ENCODE measurements at regions not wholly inside any gene's neighbourhood (a gene's known extent, or its start where the extent isn't known, plus 50 kb on each side); places are given as distances from the start of the nearest gene placed in this dataset.

GRCh38 chr10:6305401-6306321 lies 102.9 kb downstream of the PFKFB3 start:
- no peak for DNase-seq (ENCODE audit: low read depth)
- H3K4me3 ChIP-seq (ENCODE audit: low read length) = no peak overlapping the region
- TF ChIP-seq, protein P1, sequence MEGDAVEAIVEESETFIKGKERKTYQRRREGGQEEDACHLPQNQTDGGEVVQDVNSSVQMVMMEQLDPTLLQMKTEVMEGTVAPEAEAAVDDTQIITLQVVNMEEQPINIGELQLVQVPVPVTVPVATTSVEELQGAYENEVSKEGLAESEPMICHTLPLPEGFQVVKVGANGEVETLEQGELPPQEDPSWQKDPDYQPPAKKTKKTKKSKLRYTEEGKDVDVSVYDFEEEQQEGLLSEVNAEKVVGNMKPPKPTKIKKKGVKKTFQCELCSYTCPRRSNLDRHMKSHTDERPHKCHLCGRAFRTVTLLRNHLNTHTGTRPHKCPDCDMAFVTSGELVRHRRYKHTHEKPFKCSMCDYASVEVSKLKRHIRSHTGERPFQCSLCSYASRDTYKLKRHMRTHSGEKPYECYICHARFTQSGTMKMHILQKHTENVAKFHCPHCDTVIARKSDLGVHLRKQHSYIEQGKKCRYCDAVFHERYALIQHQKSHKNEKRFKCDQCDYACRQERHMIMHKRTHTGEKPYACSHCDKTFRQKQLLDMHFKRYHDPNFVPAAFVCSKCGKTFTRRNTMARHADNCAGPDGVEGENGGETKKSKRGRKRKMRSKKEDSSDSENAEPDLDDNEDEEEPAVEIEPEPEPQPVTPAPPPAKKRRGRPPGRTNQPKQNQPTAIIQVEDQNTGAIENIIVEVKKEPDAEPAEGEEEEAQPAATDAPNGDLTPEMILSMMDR (conservative IDR thresholded peaks at IDR 0.05; ENCODE audit: low read length) = no peak

DNA sequence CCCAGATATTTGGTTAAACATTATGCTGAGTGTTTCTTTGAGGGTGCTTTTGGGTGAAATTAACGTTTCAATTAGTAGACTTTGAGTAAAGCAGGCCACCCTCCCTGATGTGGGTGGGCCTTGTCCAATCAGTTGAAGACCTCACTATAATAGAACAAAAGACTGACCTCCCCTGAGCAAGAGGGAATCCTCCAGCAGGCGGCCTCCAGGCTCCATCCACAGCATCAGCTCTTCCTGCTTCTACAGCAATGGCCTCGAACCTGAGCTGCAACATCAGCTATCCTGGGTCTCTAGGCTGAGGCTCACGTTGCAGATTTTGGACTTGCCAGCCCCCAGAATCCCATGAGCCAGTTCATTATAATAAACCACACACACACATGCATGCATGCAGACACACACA lies 104.2 kb downstream of the PFKFB3 start:
- TF ChIP-seq, protein P1 (conservative IDR thresholded peaks at IDR 0.05; ENCODE audit: low read length) = no peak
- no peak overlapping the region for H3K4me3 ChIP-seq (ENCODE audit: low read length)
- DNase-seq (ENCODE audit: low read depth) = no peak

GRCh38 chr10:6309816-6310215 lies 107.1 kb downstream of the PFKFB3 start:
- H3K4me3 ChIP-seq (ENCODE audit: low read length) = no peak overlapping the region
- DNase-seq (ENCODE audit: low read depth) = no peak
- TF ChIP-seq, protein P1 (conservative IDR thresholded peaks at IDR 0.05; ENCODE audit: low read length) = no peak

GRCh38 chr10:6310977-6311376 lies 108.2 kb downstream of the PFKFB3 start:
- DNase-seq (ENCODE audit: low read depth) = no peak
- no peak overlapping the region for H3K4me3 ChIP-seq (ENCODE audit: low read length)
- TF ChIP-seq, protein P1 (conservative IDR thresholded peaks at IDR 0.05; ENCODE audit: low read length) = no peak

GRCh38 chr10:6311700-6312330 lies 109.1 kb downstream of the PFKFB3 start:
- TF ChIP-seq, protein P1 (conservative IDR thresholded peaks at IDR 0.05; ENCODE audit: low read length) = no peak
- no peak for DNase-seq (ENCODE audit: low read depth)
- H3K4me3 ChIP-seq (ENCODE audit: low read length) = no peak overlapping the region

DNA sequence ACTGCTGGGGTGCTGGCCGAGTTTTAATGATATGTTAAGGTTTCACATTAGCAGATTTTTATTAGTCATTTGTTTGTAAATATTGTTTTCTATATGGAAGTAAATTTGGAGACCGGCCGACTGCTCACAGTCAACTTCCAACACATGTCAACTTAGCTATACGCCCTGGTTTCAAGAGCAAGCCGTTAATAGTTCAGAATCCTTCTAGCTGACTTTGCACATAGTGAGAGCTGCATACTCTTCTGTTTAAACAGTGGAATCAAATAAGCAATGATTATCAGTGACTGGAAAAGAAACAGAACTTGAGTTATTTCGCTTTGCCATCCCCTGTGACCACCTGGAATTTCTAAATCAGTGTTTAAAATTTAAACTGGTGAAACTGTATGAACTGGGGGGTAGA lies 109.9 kb downstream of the PFKFB3 start:
- TF ChIP-seq, protein P1 (conservative IDR thresholded peaks at IDR 0.05; ENCODE audit: low read length) = no peak
- DNase-seq (ENCODE audit: low read depth) = no peak
- H3K4me3 ChIP-seq (ENCODE audit: low read length) = no peak overlapping the region

Data from AG10803 (cell line).